Keratinocyte (primary cell): ENCODE measurements at regions not wholly inside any gene's neighbourhood (a gene's known extent, or its start where the extent isn't known, plus 50 kb on each side); places are given as distances from the start of the nearest gene placed in this dataset.

Experiments used
- DNase-seq: peaks from one replicate; pipeline ENCODE4 v3.0.0-alpha.2; 2011; ENCODE audit warnings: low read depth, missing footprints, low spot score
- FAIRE-seq: peaks from 2 replicates; lab custom pipeline; 2011; peaks lifted over from hg19 to GRCh38; lab: Jason Lieb, UNC
- H2AFZ ChIP-seq: 2 replicates; pipeline ENCODE4 v1.6.0; 2012; ENCODE audit warnings: low read length, control low read depth, inconsistent platforms; ENCODE audit not compliant: control insufficient read depth
- H3K27ac ChIP-seq: 2 replicates; pipeline ENCODE4 v1.5.1; 2011; ENCODE audit warnings: low read length; ENCODE audit not compliant: control insufficient read depth, insufficient read depth
- H3K27me3 ChIP-seq: 3 replicates; pipeline ENCODE4 v1.6.0; 2011; ENCODE audit warnings: low read length; ENCODE audit not compliant: control insufficient read depth, insufficient read depth; ENCODE audit errors: extremely low read depth
- H3K36me3 ChIP-seq, 2 experiments: 2 replicates in 1 of 2; 3 replicates in 1 of 2; pipeline ENCODE4 v1.5.1; 2011; ENCODE audit warnings: low read length in 2 of 2, mild to moderate bottlenecking in 1 of 2; ENCODE audit not compliant: control insufficient read depth in 2 of 2, insufficient read depth in 2 of 2; ENCODE audit errors: extremely low read depth in 1 of 2
- H3K4me1 ChIP-seq: 3 replicates; pipeline ENCODE4 v1.5.1; 2011; ENCODE audit warnings: low read length; ENCODE audit not compliant: control insufficient read depth, insufficient read depth; ENCODE audit errors: extremely low read depth
- H3K4me2 ChIP-seq: 3 replicates; pipeline ENCODE4 v1.6.0; 2011; ENCODE audit warnings: low read depth, low read length; ENCODE audit not compliant: control insufficient read depth, insufficient read depth; ENCODE audit errors: extremely low read depth
- H3K4me3 ChIP-seq, 3 experiments: fragments of 200-600 bp in 1 of 3; sonication (generic) in 1 of 3; 2 replicates in 2 of 3; 3 replicates in 1 of 3; pipeline ENCODE4 v1.5.1; 2011 to 2016; ENCODE audit warnings: low read length in 3 of 3, mild to moderate bottlenecking in 3 of 3, control low read depth in 2 of 3, inconsistent platforms in 1 of 3, low read depth in 1 of 3, mixed read lengths in 1 of 3, mixed run types in 1 of 3, moderate library complexity in 1 of 3; ENCODE audit not compliant: control insufficient read depth in 2 of 3, insufficient read depth in 2 of 3; ENCODE audit errors: extremely low read depth in 1 of 3
- H3K79me2 ChIP-seq: 2 replicates; pipeline ENCODE4 v1.6.0; 2012; ENCODE audit warnings: low read length; ENCODE audit not compliant: control insufficient read depth, insufficient read depth
- H3K9ac ChIP-seq: 3 replicates; pipeline ENCODE4 v1.6.0; 2011; ENCODE audit warnings: low read length; ENCODE audit not compliant: control insufficient read depth, insufficient read depth; ENCODE audit errors: extremely low read depth
- H3K9me1 ChIP-seq: 3 replicates; pipeline ENCODE4 v1.6.0; 2011; ENCODE audit warnings: low read length; ENCODE audit not compliant: control insufficient read depth, insufficient read depth; ENCODE audit errors: extremely low read depth
- H3K9me3 ChIP-seq: 2 replicates; pipeline ENCODE4 v1.5.1; 2012; ENCODE audit warnings: low read depth, low read length; ENCODE audit not compliant: control insufficient read depth
- H4K20me1 ChIP-seq: 3 replicates; pipeline ENCODE4 v1.6.0; 2011; ENCODE audit warnings: low read length; ENCODE audit not compliant: control insufficient read depth, insufficient read depth; ENCODE audit errors: extremely low read depth
- EZH2 ChIP-seq: IDR thresholded peaks from one replicate; pipeline ENCODE4 v1.6.1; 2012; ENCODE audit warnings: inconsistent platforms, mild to moderate bottlenecking, low read length, moderate library complexity
- dilution Hi-C: fragments of 300-500 bp; cut with MboI; formaldehyde crosslinking; loops from one replicate; pipeline ENCODE4 v1.7.0; 2020; ENCODE audit warnings: low sequenced_read_pairs; ENCODE audit not compliant: extremely low pct_ligation_motif_present
- TF ChIP-seq, protein P1 (sequence below), 3 experiments: IDR thresholded peaks in 1 of 3; conservative IDR thresholded peaks in 1 of 3; optimal IDR thresholded peaks in 1 of 3; 2 replicates in 2 of 3; 3 replicates in 1 of 3; pipeline versions ENCODE3 to v1.5.1; 2011; ENCODE audit warnings: low read length in 3 of 3, mild to moderate bottlenecking in 3 of 3, moderate library complexity in 2 of 3, control low read depth in 1 of 3, inconsistent platforms in 1 of 3; ENCODE audit not compliant: insufficient read depth in 2 of 3; ENCODE audit errors: extremely low read depth in 1 of 3

DNA sequence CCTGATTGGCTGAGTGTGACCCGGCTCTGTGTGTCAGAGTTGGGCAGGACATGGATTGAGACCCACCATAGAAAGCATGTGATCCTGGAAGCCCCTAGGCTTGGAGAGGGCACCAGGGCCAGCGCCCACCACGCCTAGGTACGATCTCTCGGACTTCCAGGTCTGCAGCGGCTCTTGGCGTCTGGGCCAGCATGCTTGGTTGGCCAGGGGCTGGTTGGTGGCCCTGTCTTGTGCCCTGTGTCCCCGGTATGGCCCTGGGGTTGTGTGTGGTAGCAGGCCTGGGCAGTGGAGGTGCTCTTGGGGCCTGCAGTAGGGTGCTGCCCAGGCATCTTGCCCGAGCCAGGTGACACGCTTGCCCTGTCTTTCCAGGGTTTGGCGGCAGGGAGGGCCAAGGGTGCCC is 210.6 kb downstream of the UBE3A start:
- no peak for FAIRE-seq

DNA sequence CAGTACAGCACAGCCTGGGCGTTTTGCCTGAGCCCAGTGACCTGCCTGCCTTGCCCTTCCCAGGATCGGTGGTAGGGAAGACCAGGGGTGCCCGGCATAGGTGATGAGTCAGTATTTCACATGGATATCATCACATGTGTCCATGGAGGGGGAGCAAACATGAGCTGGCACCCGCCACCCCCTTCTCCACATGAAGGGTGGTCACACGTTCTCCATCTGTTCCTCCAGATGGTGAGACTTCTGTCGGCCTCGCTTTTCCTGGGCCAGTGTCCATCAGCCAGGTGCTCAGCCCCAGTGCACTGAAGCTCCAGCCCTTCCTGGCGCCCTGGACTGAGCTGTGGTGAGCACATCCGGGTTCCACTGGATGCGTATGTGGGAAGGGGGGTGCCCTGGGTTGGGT is 208.4 kb downstream of the UBE3A start:
- no peak overlapping the region for H3K4me2 ChIP-seq
- H3K79me2 ChIP-seq, result no peaks in the 10 kb centered on the region
- H2AFZ ChIP-seq, result no peak overlapping the region
- dilution Hi-C loops, result no loop called here
- no peak overlapping the region for H3K27ac ChIP-seq
- H3K9me1 ChIP-seq, result no peaks in the 10 kb centered on the region
- no peaks in the 10 kb centered on the region for H3K36me3 ChIP-seq
- no peak for TF ChIP-seq EZH2
- TF ChIP-seq, protein P1, sequence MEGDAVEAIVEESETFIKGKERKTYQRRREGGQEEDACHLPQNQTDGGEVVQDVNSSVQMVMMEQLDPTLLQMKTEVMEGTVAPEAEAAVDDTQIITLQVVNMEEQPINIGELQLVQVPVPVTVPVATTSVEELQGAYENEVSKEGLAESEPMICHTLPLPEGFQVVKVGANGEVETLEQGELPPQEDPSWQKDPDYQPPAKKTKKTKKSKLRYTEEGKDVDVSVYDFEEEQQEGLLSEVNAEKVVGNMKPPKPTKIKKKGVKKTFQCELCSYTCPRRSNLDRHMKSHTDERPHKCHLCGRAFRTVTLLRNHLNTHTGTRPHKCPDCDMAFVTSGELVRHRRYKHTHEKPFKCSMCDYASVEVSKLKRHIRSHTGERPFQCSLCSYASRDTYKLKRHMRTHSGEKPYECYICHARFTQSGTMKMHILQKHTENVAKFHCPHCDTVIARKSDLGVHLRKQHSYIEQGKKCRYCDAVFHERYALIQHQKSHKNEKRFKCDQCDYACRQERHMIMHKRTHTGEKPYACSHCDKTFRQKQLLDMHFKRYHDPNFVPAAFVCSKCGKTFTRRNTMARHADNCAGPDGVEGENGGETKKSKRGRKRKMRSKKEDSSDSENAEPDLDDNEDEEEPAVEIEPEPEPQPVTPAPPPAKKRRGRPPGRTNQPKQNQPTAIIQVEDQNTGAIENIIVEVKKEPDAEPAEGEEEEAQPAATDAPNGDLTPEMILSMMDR (optimal IDR thresholded peaks at IDR 0.05 in 1 of 3, IDR thresholded peaks at IDR 0.05 in 1 of 3, conservative IDR thresholded peaks at IDR 0.05 in 1 of 3; ENCODE audit: extremely low read depth in 1 of 3, insufficient read depth in 2 of 3, low read length in 3 of 3), result no peak
- H3K4me1 ChIP-seq, result no peaks in the 10 kb centered on the region
- no peak overlapping the region for H3K4me3 ChIP-seq
- H3K27me3 ChIP-seq, result no peaks in the 10 kb centered on the region
- no peak for FAIRE-seq
- DNase-seq, result no peak
- peaks cover 33% of the 10 kb centered on the region for H3K9me3 ChIP-seq
- no peaks in the 10 kb centered on the region for H4K20me1 ChIP-seq
- H3K9ac ChIP-seq, result no peak overlapping the region

More for the DNA sequence above, 210.6 kb downstream of the UBE3A start:
- H3K79me2 ChIP-seq, result no peaks in the 10 kb centered on the region
- TF ChIP-seq, protein P1 (optimal IDR thresholded peaks at IDR 0.05 in 1 of 3, IDR thresholded peaks at IDR 0.05 in 1 of 3, conservative IDR thresholded peaks at IDR 0.05 in 1 of 3; ENCODE audit: extremely low read depth in 1 of 3, insufficient read depth in 2 of 3, low read length in 3 of 3), result no peak
- no peak for TF ChIP-seq EZH2
- no peaks in the 10 kb centered on the region for H3K9me1 ChIP-seq
- no peak overlapping the region for H3K4me2 ChIP-seq
- no peak for DNase-seq
- no peaks in the 10 kb centered on the region for H3K36me3 ChIP-seq
- no peak overlapping the region for H3K9ac ChIP-seq
- no peak overlapping the region for H3K27ac ChIP-seq
- dilution Hi-C loops, result no loop called here
- no peak overlapping the region for H2AFZ ChIP-seq
- H3K27me3 ChIP-seq, result no peaks in the 10 kb centered on the region
- no peak overlapping the region for H3K4me3 ChIP-seq
- peaks cover 32% of the 10 kb centered on the region for H3K9me3 ChIP-seq
- no peaks in the 10 kb centered on the region for H4K20me1 ChIP-seq
- H3K4me1 ChIP-seq, result no peaks in the 10 kb centered on the region
